ENCODE measurements at regions not wholly inside any gene's neighbourhood (a gene's known extent, or its start where the extent isn't known, plus 50 kb on each side); places are given as distances from the start of the nearest gene placed in this dataset.

- no peaks in the 10 kb centered on the region for H3K4me1 ChIP-seq (ENCODE audit: insufficient read depth, low read length)
Observed at GRCh38 chr2:221143231-221143630, 428.9 kb downstream of the EPHA4 start.

GRCh38 chr2:221144909-221145308, 427.2 kb downstream of the EPHA4 start:
- Histone ChIP-seq H3K9me3 (ENCODE audit: low read depth, low read length) (peaks cover 2% of the 10 kb centered on the region), H3K4me1 (ENCODE audit: insufficient read depth, low read length) (no peaks in the 10 kb centered on the region), H2AFZ (ENCODE audit: low read length) (no peak overlapping the region), H4K20me1 (ENCODE audit: insufficient read depth, low read length) (no peaks in the 10 kb centered on the region), H3K79me2 (ENCODE audit: insufficient read depth, low read length) (no peaks in the 10 kb centered on the region), H3K27me3 (ENCODE audit: insufficient read depth, low read length) (no peaks in the 10 kb centered on the region), H3K4me2 (ENCODE audit: insufficient read depth, low read length) (no peak overlapping the region), H3K36me3 (ENCODE audit: insufficient read depth, low read length) (no peaks in the 10 kb centered on the region), H3K4me3 (ENCODE audit: insufficient read depth, low read length) (no peak overlapping the region), H3K27ac (ENCODE audit: low read depth, low read length) (no peak overlapping the region)
- no peak for DNase-seq (ENCODE audit: insufficient read length, low spot score, missing footprints)
- no peak for TF ChIP-seq CTCF (IDR thresholded peaks at IDR 0.05; ENCODE audit: extremely low read depth, low read depth, low read length)

More at GRCh38 chr2:221143231-221143630, 428.9 kb downstream of the EPHA4 start:
- no peak for DNase-seq (ENCODE audit: insufficient read length, low spot score, missing footprints)
- Histone ChIP-seq H3K4me3 (ENCODE audit: insufficient read depth, low read length) (no peak overlapping the region), H4K20me1 (ENCODE audit: insufficient read depth, low read length) (no peaks in the 10 kb centered on the region), H3K79me2 (ENCODE audit: insufficient read depth, low read length) (no peaks in the 10 kb centered on the region), H3K36me3 (ENCODE audit: insufficient read depth, low read length) (no peaks in the 10 kb centered on the region), H3K27me3 (ENCODE audit: insufficient read depth, low read length) (no peaks in the 10 kb centered on the region), H3K27ac (ENCODE audit: low read depth, low read length) (no peak overlapping the region), H3K4me2 (ENCODE audit: insufficient read depth, low read length) (no peak overlapping the region), H2AFZ (ENCODE audit: low read length) (no peak overlapping the region), H3K9me3 (ENCODE audit: low read depth, low read length) (peaks cover 2% of the 10 kb centered on the region)
- TF ChIP-seq CTCF (IDR thresholded peaks at IDR 0.05; ENCODE audit: extremely low read depth, low read depth, low read length): no peak

GRCh38 chr2:221145396-221145795, 426.7 kb downstream of the EPHA4 start:
- no peak for DNase-seq (ENCODE audit: insufficient read length, low spot score, missing footprints)
- H3K36me3 ChIP-seq (ENCODE audit: insufficient read depth, low read length): no peaks in the 10 kb centered on the region
- no peaks in the 10 kb centered on the region for H3K4me1 ChIP-seq (ENCODE audit: insufficient read depth, low read length)
- no peak overlapping the region for H3K4me3 ChIP-seq (ENCODE audit: insufficient read depth, low read length)
- H3K27ac ChIP-seq (ENCODE audit: low read depth, low read length): no peak overlapping the region
- H2AFZ ChIP-seq (ENCODE audit: low read length): no peak overlapping the region
- no peaks in the 10 kb centered on the region for H3K79me2 ChIP-seq (ENCODE audit: insufficient read depth, low read length)
- no peaks in the 10 kb centered on the region for H3K27me3 ChIP-seq (ENCODE audit: insufficient read depth, low read length)
- peaks cover 2% of the 10 kb centered on the region for H3K9me3 ChIP-seq (ENCODE audit: low read depth, low read length)
- no peak overlapping the region for H3K4me2 ChIP-seq (ENCODE audit: insufficient read depth, low read length)
- TF ChIP-seq CTCF (IDR thresholded peaks at IDR 0.05; ENCODE audit: extremely low read depth, low read depth, low read length): no peak
- H4K20me1 ChIP-seq (ENCODE audit: insufficient read depth, low read length): no peaks in the 10 kb centered on the region

GRCh38 chr2:221153226-221153625, 418.9 kb downstream of the EPHA4 start:
- no peaks in the 10 kb centered on the region for H3K79me2 ChIP-seq (ENCODE audit: insufficient read depth, low read length)
- H3K27me3 ChIP-seq (ENCODE audit: insufficient read depth, low read length): no peaks in the 10 kb centered on the region
- no peak overlapping the region for H2AFZ ChIP-seq (ENCODE audit: low read length)
- no peaks in the 10 kb centered on the region for H3K36me3 ChIP-seq (ENCODE audit: insufficient read depth, low read length)
- H3K4me3 ChIP-seq (ENCODE audit: insufficient read depth, low read length): no peak overlapping the region
- no peak overlapping the region for H3K4me2 ChIP-seq (ENCODE audit: insufficient read depth, low read length)
- H3K27ac ChIP-seq (ENCODE audit: low read depth, low read length): no peak overlapping the region
- no peak for TF ChIP-seq CTCF (IDR thresholded peaks at IDR 0.05; ENCODE audit: extremely low read depth, low read depth, low read length)
- H3K9me3 ChIP-seq (ENCODE audit: low read depth, low read length): peaks cover 3% of the 10 kb centered on the region
- no peaks in the 10 kb centered on the region for H3K4me1 ChIP-seq (ENCODE audit: insufficient read depth, low read length)
- no peaks in the 10 kb centered on the region for H4K20me1 ChIP-seq (ENCODE audit: insufficient read depth, low read length)
- no peak for DNase-seq (ENCODE audit: insufficient read length, low spot score, missing footprints)
